K562 (cell line): ENCODE measurements at regions not wholly inside any gene's neighbourhood (a gene's known extent, or its start where the extent isn't known, plus 50 kb on each side); places are given as distances from the start of the nearest gene placed in this dataset.

Experiments
- CXXC5 ChIP-seq: fragments of 250-450 bp; sonication (Bioruptor Pico); IDR thresholded peaks from 2 replicates; pipeline ENCODE4 v1.8.0; 2022; ENCODE audit warnings: inconsistent platforms, mild to moderate bottlenecking, moderate library complexity
- ELF1 ChIP-seq: fragments of 200-800 bp; sonication (Bioruptor generic); IDR thresholded peaks from 2 replicates; pipeline ENCODE4 v1.6.1; 2016; ENCODE audit warnings: missing genetic modification characterization, missing compliant biosample characterization
- EP300 ChIP-seq: IDR thresholded peaks from 2 replicates; pipeline ENCODE4 v1.6.1; 2012; ENCODE audit warnings: low read length, improper control_type of control experiment
- EZH2 ChIP-seq: IDR thresholded peaks from 2 replicates; pipeline ENCODE4 v1.6.1; 2012; ENCODE audit warnings: low read depth, mild to moderate bottlenecking, inconsistent platforms, low read length, borderline replicate concordance
- KAT2B ChIP-seq: IDR thresholded peaks from one replicate; pipeline ENCODE4 v1.6.1; 2012; ENCODE audit warnings: low read depth, mild to moderate bottlenecking, control low read depth, inconsistent platforms, low read length, moderate library complexity
- ZNF146 ChIP-seq: IDR thresholded peaks from one replicate; pipeline ENCODE4 v1.6.1; 2018; ENCODE audit warnings: missing compliant biosample characterization; ENCODE audit not compliant: unreplicated experiment
- ZNF232 ChIP-seq: sonication (generic); formaldehyde crosslinking; IDR thresholded peaks from 2 replicates; pipeline ENCODE4 v1.8.0; 2022; ENCODE audit warnings: mild to moderate bottlenecking, missing genetic modification reagents
- ZNF584 ChIP-seq: fragments of 200-800 bp; sonication (Bioruptor generic); IDR thresholded peaks from 2 replicates; pipeline ENCODE4 v1.6.1; 2016; ENCODE audit warnings: low read depth, mild to moderate bottlenecking, missing genetic modification characterization, missing compliant biosample characterization
- TF ChIP-seq, protein P1 (sequence below): fragments of 250-450 bp; sonication (Bioruptor Pico); IDR thresholded peaks from 2 replicates; pipeline ENCODE4 v1.5.1; 2021; ENCODE audit warnings: mild to moderate bottlenecking

DNA sequence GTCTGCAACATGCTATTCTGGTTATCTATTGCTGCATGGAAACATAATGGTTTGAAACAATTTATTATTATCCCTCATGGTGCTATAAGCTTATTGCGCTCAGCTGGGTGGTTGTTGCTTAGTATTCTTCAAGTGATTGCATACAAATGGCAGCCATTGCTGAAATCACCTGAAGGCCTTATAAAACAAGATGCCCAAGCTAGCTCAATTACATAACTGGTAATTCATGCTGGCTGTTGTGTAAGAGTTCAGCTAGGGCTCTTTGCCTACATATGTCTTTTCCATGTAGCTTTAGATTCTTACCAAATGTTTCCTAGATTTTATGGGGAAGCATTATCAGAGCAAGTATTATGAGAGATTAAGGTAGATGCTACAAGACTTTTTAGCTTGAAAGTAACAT lies 644.0 kb upstream of the CBLB start:
- TF ChIP-seq KAT2B (no peak), ZNF146 (CRISPR knock-in tag) (no peak), ZNF232 (no peak), EP300 (no peak), CXXC5 (CRISPR knock-in tag) (no peak), EZH2 (no peak), ELF1 (tag) (no peak), ZNF584 (CRISPR knock-in tag) (no peak)
- TF ChIP-seq, protein P1, sequence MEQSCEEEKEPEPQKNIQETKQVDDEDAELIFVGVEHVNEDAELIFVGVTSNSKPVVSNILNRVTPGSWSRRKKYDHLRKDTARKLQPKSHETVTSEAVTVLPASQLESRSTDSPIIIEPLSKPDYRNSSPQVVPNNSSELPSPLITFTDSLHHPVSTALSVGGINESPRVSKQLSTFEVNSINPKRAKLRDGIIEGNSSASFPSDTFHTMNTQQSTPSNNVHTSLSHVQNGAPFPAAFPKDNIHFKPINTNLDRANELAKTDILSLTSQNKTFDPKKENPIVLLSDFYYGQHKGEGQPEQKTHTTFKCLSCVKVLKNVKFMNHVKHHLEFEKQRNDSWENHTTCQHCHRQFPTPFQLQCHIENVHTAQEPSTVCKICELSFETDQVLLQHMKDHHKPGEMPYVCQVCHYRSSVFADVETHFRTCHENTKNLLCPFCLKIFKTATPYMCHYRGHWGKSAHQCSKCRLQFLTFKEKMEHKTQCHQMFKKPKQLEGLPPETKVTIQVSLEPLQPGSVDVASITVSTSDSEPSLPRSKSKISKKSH: no peak
